HK-2 (cell line): ENCODE measurements at regions not wholly inside any gene's neighbourhood (a gene's known extent, or its start where the extent isn't known, plus 50 kb on each side); places are given as distances from the start of the nearest gene placed in this dataset.
"Not testable (repeated sequence)": the region's sequence is repeated elsewhere in the genome, so short reads cannot be mapped to it uniquely, and the experiment has no call there.

ENCODE experiments used
- DNase-seq: peaks from one replicate; pipeline ENCODE4 v3.0.0-alpha.2; 2018; ENCODE audit not compliant: unreplicated experiment

DNA sequence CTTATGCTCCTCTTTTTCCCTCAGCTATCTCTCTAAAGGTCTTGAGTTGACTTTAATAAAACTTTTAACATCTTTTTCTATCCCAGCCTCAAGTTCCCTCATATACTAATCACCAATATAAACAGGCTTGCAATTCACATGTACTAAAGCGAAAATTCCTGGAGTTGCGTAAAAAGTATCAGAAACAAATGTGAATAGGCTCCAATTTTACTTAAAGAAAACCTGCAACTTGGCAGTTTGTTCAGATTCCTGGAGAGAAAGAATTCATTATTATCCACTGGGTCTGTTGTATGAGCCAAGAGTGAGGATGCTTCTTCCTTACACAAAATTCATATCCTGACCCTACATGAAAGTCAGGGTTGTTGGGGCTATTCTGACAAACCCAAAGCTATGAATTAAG, 384.2 kb downstream of the DTWD2 start:
- DNase-seq = no peak

DNA sequence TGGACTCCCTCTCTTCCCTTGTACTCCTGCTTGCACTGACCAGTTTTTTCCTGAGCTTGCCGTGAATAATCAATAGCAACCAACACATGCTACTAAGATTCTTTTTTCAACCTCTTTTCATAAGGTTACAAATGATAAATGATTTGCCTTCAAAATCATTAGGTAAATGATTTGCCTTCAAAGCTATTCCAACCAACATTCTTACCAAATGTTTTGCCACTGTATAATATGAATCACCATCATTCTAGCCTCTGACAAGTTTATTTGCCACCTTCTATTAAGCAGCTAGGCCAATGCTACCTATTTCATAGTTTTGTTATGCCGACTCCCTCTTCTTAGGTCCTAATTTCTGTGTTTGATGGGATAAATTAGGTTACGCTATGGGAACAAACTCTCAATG, 385.1 kb downstream of the DTWD2 start:
- no peak for DNase-seq

DNA sequence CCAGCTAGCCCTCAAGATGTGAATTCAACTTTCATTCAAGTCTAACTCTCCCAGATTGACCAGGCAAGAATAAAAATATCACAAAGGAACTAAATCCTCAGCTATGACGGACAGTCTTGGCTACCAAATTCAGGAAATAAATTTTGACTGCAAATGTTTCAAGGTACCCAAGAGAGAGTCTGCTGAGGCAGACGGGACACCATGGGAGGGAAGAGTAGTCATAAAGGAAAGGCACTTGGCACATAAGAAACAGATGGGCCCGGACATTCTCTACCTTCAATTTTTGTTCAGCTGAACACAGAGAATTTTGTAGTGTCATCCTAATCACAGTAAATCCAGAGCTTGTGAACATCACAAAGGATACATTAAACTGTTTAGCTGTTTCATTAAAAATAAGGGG, 390.0 kb downstream of the DTWD2 start:
- DNase-seq = no peak

DNA sequence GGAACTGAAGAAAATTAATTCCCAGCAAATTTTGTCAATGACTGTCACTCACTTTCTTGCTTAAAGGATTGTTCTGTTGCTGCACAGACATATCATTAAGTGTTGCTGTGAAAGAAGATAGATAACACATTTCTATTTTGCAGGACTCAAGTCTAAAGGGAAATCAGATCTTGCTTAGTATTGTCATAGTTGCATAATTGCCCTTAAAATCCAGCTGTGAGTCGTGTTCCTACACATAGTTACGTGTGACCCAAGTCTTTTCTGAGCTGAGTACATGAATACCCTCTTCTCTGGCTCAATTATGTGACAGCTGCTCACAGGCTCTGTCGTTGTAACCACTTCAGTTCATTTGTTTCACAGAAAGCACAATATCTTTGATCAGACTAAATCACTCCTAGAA, 390.8 kb downstream of the DTWD2 start:
- no peak for DNase-seq

DNA sequence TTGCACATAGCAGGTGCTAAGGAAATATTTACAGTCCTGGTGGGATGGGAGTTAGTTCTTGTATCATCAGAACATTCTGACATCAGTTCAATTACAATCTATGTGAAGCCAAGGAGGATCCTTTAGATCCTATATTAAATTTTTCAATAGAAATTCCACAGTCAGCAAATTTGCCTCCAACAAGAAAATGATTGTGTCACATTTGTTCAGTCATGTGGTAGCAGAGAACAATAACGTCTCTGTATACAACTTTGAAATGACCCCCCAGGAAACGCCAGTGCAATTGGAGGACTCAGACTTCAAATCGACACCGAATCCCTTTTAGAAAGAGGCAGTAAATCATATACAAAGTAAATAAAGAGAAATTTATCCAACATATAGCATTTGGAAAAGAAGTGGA, 392.1 kb downstream of the DTWD2 start:
- no peak for DNase-seq

DNA sequence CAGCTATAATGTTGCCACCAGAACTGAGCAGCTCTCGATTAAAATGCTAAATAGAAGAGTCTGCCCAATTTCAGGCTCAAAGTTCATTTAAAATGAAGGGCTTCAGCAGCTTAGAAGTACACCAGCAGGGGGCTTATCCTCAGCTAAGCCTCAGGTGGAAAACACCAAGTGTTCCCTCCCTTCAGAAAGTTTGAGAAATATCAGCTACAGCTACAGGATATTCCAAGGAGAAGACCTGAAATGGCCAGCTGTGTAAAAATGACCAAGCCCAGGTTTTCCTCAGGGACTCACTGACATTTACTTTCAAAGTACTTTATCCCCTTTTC, 395.4 kb downstream of the DTWD2 start:
- no peak for DNase-seq

DNA sequence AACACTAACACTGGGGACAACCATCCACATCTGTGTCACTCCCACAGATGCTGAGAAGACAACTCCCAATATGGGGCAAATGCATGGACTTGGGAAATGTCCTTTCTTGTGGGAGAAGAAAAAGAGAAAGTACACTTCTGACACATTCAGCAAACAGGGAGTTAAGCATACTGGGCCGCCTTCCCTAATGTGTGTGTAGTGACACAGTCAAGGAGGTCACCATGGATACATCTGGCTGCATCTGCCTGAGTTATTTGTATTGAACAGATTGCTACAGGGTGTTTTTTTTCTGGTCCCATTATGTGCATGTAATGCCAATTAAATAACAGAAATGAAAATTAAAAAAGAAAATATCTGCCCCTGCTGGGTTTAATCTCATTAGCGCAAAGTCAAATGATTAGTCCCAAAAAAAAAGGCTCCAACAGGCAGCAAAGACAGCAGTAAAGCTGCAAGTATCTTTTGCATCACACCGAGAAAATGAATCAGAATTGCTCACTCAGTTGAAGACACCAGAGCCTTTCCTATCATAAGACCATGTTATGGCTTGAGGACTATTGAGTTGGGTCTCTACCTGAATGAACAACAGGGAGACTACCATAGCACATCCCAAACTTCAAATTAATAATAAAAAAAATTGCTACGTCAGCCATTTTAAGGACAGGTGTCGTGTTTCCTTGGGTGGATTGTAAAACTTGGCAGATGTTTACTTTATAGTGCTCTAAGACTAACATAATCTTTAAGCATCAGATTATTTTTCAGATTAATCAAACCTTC, 395.9 kb downstream of the DTWD2 start:
- DNase-seq = no peak

DNA sequence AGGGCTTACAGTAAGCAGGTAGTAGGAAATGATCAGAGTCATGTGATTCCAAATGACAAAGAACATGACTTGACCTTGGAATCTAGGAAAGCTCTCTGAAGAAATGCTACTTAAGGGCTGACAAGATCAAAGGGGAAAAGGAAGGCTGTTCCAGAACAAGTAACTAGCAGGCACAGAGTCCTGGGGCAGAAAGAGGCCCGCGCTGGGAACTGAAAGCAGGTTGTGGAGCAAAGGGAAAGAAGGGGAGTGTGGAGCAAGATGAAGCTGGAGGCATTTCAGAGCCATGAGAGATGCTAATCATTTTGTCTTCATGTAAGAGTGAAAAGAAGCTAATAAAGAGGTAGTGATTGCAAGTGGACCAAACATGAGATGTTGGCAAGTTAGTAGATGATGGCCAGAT, 397.5 kb downstream of the DTWD2 start:
- DNase-seq = no peak

DNA sequence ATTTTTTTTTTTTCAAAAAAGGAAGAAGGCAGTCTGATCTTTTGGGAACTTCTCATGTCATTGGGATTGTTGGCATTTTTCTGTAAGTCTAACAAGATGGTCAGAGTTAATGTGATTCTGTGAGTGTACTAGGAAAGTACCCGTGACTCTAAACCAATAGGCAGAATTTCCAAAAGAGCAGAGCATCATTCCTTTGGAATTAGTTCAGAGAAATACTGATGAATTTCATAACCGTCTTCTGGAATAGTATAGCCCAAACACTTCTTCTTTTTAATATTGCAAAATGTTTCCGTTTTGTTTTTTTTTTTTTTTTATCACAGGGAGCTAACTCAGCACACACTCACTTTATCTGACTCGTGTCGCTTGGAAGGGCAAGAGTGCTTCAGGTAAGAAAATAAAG, 407.4 kb downstream of the DTWD2 start:
- no peak for DNase-seq

DNA sequence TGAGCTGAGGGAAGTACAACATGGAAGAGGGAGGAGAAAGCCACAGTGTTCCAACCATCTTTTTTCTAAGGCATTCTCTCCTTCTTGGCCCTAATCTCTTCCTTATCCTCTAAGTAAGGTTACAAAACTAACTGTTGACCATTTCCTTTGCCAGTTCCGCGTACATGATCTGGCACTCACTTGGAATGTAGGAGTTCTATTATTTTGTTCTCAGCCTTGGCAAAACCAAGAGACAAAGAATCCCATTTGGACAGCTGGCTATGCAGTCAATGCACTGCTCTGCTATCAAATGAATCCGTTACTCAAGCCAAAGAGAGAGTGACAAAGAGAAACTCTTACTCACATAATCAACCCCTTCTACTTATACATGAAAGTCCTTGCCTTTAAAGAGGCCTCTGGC, 410.3 kb downstream of the DTWD2 start:
- no peak for DNase-seq

DNA sequence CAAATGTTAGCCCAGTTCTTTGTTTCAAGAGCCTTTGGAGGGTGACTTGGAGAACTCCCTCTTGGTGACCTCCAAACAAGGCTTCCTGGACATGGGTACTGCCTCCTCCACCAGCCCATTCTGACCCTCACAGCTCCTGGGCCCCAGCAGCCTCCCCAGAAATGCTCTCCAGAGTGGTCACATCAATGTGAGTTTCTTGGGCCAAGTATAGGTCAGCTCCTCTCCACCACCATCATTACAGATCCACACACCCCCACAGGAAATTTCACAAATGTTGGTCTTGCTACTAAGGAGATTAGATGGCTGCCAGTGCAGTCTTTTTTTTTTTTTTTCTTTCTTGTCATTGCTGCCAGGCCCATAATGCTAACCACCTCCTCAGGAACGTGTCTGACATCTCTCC, 410.7 kb downstream of the DTWD2 start:
- no peak for DNase-seq

DNA sequence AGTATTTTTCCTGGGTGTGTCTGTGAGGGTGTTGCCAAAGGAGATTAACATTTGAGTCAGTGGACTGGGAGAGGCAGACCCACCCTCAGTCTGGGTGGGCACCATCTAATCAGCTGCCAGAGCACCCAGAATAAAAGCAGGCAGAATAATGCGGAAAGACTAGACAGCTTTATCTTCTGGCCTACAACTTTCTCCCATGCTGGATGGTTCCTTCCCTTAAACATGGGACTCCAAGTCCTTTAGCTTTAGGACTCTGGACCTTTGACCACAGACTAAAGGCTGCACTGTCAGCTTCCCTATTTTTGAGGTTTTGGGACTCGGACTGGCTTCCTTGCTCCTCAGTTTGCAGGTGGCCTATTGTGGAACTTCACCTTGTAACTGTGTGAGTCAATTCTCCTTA, 418.1 kb downstream of the DTWD2 start:
- not testable (repeated sequence) for DNase-seq

DNA sequence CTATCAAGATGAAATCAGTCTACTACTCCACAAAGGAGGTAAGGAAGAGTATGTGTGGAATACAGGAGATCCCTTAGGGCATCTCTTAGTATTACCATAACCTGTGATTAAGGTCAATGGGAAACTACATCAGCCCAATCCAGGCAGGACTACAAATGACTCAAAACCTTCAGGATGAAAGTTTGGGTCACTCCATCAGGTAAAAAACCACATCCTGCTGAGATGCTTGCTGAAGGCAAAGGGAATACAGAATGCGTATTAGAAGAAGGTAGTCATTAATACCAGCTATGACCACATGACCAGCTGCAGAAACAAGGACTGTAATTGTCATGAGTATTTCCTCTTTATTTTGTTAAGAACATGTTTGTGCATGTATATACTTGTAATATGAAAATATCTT, 418.8 kb downstream of the DTWD2 start:
- not testable (repeated sequence) for DNase-seq

DNA sequence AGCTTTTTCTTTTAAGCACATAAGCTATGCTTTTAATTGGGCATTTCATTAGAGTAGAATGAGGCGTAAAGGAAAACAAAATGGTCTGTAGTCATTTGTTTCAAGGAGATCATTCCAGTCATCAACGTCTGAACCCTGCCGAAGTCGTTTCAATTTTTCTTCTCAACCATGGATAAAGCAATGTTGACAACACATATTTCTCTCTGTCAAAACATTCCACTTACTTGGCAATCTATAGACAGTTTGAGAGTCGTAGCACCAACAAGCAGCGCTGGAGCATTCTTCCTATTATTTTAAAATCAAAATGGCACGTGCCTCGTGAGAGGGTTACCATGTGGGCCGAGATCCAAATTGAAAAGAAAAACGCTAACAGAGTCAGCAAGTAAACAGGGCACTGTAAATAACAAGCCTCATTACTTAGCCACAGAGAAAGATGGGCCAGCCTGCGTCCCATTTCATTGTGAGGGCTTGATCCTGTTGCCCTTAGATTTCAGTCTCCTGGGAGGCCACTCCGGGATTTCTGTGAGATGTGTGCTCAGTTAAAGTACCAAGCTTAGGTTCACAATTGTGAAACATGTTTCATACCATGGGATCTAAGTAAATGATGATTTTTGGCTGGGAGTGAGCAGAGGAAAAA, 422.9 kb downstream of the DTWD2 start:
- DNase-seq = no peak

DNA sequence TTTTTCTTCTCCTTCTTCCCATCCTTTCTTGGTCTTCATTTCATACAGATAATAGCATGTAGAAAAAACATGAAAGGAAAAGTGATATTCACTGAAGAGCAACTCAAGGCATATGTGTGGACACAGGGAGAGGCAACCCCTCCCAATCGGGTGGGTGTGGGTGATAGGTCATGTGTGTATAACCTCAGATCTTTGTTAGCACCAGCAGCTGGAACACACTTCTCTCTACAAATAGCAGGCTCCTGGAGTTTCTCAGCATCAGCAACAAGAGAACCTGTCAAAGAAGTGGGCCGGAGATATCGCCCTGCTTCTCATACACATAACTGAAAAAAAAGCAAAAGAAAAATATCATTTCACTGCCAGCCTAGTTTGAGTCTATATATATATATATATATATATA, 426.4 kb downstream of the DTWD2 start:
- DNase-seq = no peak

DNA sequence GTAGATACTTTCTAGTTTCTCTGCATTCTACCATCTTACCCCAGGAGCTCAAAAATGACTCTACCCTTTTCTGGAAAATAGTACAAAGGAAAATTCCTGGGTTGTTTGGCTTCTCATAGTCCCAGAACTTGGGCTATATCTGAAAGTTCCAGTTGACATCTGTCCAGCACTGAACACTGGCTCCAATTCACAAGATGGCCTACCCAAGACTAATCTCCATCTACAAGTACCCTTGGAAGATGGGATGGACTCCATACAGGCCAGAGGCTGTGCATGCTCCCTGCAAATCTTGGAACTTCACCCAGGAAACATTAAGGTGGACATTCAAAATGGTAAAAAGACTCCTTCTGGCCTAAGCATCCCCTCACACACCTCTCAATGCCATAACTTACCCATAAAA, 427.1 kb downstream of the DTWD2 start:
- DNase-seq = no peak

DNA sequence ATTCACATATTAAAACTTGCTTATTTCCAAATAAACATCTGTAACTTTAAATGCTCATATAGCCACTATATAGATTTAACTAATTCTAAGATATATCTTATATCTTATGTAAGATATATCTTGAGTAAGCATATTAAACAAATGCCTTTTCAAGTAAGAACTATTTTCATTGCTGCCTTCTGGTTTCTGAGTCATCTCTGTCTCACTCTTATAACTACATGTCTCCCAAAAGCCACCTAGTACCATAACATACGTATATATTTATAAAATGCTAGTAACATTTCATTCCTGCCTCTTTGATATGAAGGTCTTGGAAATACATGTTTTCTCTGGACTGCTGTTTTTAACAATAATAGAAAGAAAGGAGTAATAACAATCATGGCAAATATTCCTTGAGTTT, 429.5 kb downstream of the DTWD2 start:
- no peak for DNase-seq

DNA sequence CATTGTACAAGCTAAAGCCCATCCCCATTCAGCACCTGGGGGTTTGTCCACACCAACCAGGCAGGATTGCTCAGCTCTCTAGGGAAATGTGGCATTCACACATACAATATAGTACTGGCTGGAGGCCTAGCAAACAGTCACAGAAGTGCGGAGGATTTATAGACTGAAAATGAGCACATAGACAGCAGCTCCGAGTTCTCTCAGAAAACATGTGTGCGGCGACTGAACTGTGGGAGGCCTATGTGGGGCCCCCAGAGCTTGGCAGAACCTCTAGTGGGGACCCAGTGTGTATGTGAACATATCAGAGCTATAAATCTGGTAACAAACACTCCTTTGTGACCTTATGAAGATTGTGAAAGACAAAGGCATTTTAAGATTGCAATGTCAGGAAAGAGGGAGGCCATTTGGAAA, 431.1 kb downstream of the DTWD2 start:
- DNase-seq = no peak

DNA sequence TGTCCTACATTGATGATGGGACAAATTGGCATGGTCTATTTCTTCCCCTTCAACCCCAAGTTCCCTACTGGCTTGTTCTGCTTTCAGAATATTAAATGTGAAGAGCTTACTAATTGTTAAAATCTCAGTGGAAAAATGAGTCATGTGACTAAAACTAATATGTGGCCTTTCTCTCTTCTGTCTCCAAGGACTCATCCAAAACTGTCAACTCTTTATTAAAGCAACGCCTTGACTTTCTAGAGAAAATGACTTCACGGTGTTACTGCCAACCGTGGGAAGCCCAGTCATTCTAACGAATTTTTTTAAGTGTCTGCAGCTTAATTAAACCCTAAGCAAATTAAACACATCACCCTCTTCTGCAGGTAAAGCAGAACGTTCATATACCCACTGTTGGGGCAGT, 431.6 kb downstream of the DTWD2 start:
- no peak for DNase-seq

DNA sequence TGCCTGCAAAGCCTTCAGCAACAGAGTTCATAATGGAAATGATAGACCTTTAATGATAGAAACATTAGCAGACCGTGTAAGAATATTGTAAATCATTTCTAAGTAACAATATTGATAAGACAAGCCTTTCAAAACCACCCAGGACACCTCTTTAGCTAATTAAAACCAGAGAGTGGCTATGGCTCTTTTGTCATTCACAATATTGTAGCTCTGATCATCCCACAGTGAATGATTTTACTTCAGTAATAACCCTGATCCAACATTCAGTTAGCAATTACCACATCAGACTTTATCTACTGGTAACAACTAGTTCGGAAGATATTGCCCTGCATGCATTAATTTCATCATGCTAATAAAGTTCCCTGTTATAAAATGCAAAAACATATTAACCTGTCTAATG, 432.6 kb downstream of the DTWD2 start:
- no peak for DNase-seq

DNA sequence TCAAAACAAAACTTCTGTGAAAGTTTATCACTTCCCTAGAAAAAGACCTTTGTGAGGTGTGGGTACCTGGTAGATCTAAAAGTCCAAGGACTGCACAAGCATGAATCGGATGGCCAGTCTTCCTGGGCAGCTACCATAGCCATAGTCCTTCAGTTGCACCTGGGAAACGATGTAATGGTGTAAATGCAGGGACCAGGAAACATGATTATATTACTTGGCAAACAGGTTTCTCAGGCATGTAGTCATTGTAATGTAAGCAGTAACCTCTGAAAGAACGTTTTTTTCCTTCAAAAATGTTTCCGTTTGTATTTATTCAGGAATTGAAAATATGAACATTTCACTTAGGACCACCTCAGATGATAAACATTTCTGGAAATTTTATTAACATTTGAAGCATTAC, 433.4 kb downstream of the DTWD2 start:
- DNase-seq = no peak

DNA sequence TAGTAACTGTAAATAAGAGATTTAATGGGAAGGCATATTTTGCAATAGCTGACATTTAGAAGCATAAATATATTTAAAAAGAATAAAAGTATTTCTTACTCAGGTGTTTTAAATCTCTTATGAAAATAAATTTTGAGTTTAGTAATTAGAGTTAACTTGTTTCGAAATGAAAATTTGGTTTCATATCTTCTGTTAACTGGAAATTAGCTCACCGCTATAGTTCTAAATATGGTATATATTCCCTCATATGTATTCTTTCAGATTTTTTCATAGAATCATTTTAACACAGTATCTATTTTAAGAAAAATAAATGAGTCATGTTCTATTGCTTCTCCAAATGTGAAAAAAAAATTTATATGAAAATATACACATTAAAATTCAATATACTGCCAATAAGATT, 434.1 kb downstream of the DTWD2 start:
- no peak for DNase-seq

DNA sequence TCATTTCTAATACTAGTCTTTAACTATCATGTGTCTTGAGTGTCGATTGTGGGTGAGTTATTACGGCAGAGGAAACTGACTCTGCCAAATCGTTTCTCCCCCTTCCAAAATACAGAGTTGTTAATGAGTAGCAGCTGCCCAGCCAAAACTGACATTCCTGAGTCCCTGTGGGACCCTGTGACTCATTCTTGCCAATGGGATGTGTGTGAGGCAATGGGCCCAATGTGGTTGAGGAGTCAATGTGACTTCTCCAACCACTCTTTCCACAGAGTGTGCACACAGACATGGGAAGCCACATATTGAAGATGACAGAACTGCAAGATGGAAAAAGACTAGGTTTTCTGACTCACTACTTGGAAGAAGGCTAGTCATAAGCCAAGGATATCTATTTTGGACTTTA, 434.7 kb downstream of the DTWD2 start:
- peak; percentile 43 for DNase-seq

DNA sequence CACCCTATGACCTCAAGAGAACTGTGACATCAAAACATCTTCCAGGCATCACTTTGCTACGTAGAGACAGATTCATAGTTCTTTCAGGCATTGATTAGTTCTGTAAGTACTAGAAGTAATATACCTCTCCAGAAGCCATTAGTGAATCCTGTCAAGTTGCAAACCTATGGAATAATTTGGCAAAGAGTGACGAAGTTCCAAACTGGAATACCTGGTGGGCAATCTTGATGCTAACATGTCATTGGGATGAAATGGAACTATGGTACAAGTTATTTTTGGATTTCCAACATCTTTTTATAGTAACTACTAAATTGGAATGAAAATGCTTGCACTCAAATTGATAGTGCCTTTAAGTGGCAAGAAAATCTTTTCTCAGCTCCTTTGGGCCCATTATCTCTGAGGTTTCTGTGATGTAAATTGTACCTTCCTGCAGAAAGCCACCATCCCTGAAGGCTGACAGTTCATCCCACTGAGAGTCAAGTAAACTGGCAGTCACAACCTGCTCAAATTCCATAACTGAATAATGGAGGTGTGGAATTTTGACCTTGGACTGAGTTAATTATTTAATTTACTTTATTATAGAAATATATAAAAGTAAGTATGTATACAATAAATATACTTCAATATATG, 435.5 kb downstream of the DTWD2 start:
- no peak for DNase-seq
